ENCODE measurements at regions not wholly inside any gene's neighbourhood (a gene's known extent, or its start where the extent isn't known, plus 50 kb on each side); places are given as distances from the start of the nearest gene placed in this dataset.

DNA sequence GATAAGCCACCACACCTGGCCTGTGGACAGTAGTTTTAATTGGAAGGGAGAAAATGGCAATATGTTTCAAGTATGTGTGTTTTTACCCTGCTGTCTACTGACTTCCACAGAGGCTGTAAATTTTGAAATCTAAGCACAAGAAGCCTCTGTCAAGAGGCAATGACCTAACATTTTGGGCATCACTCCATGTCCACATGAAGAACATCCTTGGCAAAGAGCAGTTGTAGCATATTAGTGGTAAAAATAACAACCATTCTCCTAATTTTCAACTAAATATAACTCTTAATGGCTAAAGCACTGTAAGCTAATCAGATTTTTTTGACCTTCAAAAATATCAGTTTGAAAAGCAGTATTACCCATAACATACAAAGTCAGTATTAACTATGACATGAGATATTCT is 100.3 kb upstream of the APC start:
- TF ChIP-seq POLR2A (IDR thresholded peaks at IDR 0.05), result no peak
- TF ChIP-seq, protein P1, sequence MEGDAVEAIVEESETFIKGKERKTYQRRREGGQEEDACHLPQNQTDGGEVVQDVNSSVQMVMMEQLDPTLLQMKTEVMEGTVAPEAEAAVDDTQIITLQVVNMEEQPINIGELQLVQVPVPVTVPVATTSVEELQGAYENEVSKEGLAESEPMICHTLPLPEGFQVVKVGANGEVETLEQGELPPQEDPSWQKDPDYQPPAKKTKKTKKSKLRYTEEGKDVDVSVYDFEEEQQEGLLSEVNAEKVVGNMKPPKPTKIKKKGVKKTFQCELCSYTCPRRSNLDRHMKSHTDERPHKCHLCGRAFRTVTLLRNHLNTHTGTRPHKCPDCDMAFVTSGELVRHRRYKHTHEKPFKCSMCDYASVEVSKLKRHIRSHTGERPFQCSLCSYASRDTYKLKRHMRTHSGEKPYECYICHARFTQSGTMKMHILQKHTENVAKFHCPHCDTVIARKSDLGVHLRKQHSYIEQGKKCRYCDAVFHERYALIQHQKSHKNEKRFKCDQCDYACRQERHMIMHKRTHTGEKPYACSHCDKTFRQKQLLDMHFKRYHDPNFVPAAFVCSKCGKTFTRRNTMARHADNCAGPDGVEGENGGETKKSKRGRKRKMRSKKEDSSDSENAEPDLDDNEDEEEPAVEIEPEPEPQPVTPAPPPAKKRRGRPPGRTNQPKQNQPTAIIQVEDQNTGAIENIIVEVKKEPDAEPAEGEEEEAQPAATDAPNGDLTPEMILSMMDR (IDR thresholded peaks at IDR 0.05), result no peak
